ENCODE measurements at regions not wholly inside any gene's neighbourhood (a gene's known extent, or its start where the extent isn't known, plus 50 kb on each side); places are given as distances from the start of the nearest gene placed in this dataset.

DNA sequence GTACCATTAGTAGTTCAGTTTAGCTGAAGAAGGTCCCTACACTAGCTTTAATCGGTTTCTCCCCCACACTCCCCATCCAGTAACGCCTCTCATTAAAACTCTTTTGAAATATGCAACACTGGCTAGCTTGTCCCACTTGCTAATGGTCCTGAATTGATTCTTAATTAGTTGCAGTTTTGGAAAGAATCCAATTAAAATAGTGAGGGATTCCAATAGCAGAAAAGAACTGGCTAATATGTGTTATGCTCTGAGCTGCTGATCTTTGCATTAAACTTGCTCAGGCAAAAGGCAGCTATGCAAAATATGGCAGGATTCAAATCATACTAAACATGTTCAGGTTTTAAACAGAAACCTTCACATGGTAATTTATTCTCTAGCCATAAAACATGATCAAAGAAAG lies 252.5 kb upstream of the HNRNPA3 start:
- no peak for DNase-seq
- Histone ChIP-seq H3K4me3 (ENCODE audit: low read depth, low read length) (no peak overlapping the region), H3K4me1 (no peaks in the 10 kb centered on the region), H3K9me3 (no peaks in the 10 kb centered on the region; the same call in 1 of the 2 replicates), H3K27me3 (replicated peaks; ENCODE audit: control insufficient read depth, insufficient read depth, low read length) (no peaks in the 10 kb centered on the region), H3K36me3 (ENCODE audit: control insufficient read depth, insufficient read depth, low read length) (no peaks in the 10 kb centered on the region)
- H3K9me3 Mint-ChIP-seq (ENCODE audit: unreplicated experiment) = no peaks in the 10 kb centered on the region
- H3K27ac Mint-ChIP-seq (ENCODE audit: unreplicated experiment) = no peak overlapping the region
- ChIA-PET CTCF (no interaction called here), POLR2A (no interaction called here)
- no peak overlapping the region for H3K4me3 Mint-ChIP-seq (ENCODE audit: unreplicated experiment)
- no peaks in the 10 kb centered on the region for H3K36me3 Mint-ChIP-seq (ENCODE audit: insufficient read depth, unreplicated experiment)
- TF ChIP-seq, protein P1, sequence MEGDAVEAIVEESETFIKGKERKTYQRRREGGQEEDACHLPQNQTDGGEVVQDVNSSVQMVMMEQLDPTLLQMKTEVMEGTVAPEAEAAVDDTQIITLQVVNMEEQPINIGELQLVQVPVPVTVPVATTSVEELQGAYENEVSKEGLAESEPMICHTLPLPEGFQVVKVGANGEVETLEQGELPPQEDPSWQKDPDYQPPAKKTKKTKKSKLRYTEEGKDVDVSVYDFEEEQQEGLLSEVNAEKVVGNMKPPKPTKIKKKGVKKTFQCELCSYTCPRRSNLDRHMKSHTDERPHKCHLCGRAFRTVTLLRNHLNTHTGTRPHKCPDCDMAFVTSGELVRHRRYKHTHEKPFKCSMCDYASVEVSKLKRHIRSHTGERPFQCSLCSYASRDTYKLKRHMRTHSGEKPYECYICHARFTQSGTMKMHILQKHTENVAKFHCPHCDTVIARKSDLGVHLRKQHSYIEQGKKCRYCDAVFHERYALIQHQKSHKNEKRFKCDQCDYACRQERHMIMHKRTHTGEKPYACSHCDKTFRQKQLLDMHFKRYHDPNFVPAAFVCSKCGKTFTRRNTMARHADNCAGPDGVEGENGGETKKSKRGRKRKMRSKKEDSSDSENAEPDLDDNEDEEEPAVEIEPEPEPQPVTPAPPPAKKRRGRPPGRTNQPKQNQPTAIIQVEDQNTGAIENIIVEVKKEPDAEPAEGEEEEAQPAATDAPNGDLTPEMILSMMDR (IDR thresholded peaks at IDR 0.05; ENCODE audit: insufficient read depth in 1 of 2, low read depth in 1 of 2, low read length in 1 of 2, severe bottlenecking in 1 of 2, unreplicated experiment in 1 of 2) = no peak
- H3K4me1 Mint-ChIP-seq (ENCODE audit: low read depth, unreplicated experiment) = no peaks in the 10 kb centered on the region
- peaks cover 20% of the 10 kb centered on the region for H3K27me3 Mint-ChIP-seq (ENCODE audit: insufficient read depth, unreplicated experiment)
- BruUV-seq (replicated peaks) = no TSS peak
- intact Hi-C loops (cut with micrococcal nuclease; ENCODE audit: unreplicated experiment) = no loop called here

DNA sequence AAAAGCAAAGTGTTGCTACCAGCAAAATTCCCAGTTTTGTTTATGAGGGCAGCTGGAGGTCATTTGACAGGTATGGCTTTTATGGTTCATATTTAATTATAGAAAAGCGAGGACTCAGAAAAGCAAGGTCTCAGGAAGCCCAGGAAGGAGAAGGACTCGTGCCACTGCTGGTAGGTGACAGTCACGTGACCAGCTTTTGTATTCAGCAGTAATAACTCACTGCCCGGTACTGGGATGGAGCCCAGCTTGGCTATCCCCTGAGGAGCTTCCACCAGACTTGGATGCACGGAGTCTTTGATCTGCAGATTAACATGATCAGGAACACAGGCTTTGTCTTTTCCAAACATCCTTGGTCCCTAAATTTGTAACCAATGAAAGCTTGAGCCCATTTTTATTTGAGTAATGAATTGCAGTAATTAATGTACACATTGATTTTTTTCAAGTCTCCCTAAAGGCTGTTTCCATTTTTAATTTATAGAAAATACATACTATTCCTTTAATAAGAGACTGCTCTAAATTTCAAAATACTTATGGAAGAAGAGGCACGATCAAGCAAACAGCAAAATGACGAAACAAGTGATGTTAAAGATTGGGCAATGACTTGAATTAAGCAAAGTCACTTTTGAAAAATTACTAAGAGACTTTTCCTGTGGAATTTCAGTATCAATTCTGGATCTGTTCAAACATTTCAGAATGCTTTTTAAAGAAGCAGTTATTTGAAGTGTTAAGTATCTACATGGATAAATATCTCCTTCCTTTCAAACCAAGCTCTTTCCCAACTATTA lies 251.7 kb upstream of the HNRNPA3 start:
- peaks cover 25% of the 10 kb centered on the region for H3K27me3 Mint-ChIP-seq (ENCODE audit: insufficient read depth, unreplicated experiment)
- Histone ChIP-seq H3K36me3 (ENCODE audit: control insufficient read depth, insufficient read depth, low read length) (no peaks in the 10 kb centered on the region), H3K4me1 (no peaks in the 10 kb centered on the region), H3K9me3 (no peaks in the 10 kb centered on the region; the same call in 1 of the 2 replicates), H3K4me3 (ENCODE audit: low read depth, low read length) (no peak overlapping the region), H3K27me3 (replicated peaks; ENCODE audit: control insufficient read depth, insufficient read depth, low read length) (no peaks in the 10 kb centered on the region)
- POLR2A ChIA-PET = no interaction called here
- H3K9me3 Mint-ChIP-seq (ENCODE audit: unreplicated experiment) = no peaks in the 10 kb centered on the region
- CTCF ChIA-PET = no interaction called here
- H3K4me1 Mint-ChIP-seq (ENCODE audit: low read depth, unreplicated experiment) = no peaks in the 10 kb centered on the region
- TF ChIP-seq, protein P1 (IDR thresholded peaks at IDR 0.05; ENCODE audit: insufficient read depth in 1 of 2, low read depth in 1 of 2, low read length in 1 of 2, severe bottlenecking in 1 of 2, unreplicated experiment in 1 of 2) = no peak
- no TSS peak for BruUV-seq (replicated peaks)
- no peak overlapping the region for H3K4me3 Mint-ChIP-seq (ENCODE audit: unreplicated experiment)
- DNase-seq = no peak
- H3K36me3 Mint-ChIP-seq (ENCODE audit: insufficient read depth, unreplicated experiment) = no peaks in the 10 kb centered on the region
- H3K27ac Mint-ChIP-seq (ENCODE audit: unreplicated experiment) = no peak overlapping the region
- intact Hi-C loops (cut with micrococcal nuclease; ENCODE audit: unreplicated experiment) = no loop called here

DNA sequence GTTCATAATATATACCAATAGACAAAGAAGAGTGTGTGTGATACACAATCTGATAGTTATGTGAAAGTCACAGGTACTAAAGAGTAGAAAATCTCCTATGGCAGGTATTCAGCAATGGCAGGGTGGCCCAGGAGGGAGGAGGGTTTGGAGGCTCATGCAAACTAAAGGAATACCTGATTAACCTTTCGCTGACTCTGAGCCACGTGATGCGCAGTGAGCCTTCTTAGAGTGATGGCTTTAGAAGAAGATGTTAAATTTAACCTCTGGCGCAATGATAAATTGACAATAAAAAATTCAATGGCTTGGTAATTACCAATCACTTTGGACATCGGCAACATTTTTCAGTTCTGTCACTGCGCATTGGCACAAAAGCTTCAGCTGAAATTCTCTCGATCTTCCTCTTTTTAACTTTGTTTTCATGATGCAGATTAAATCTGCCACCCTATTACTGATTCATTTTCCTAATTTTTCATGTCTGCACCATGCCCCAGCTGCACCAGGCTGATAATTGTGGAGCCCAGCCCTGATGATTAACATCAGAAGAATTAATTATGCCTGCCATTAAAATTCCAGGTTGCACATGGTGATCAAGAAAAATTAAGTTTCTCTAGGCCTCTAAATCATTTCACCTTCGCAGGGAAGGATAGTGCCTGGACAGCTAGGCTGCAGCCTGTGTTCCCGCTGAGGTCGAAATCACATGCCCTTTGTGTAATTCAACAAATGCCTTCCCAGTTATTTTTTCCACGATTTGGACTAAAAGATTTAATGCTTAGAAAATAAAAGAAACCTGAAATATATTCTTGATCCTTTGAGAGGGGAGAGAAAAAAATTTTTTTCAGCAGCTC lies 250.6 kb upstream of the HNRNPA3 start:
- intact Hi-C loops (cut with micrococcal nuclease; ENCODE audit: unreplicated experiment) = no loop called here
- H3K4me1 ChIP-seq = no peaks in the 10 kb centered on the region
- DNase-seq = no peak
- H3K27me3 Mint-ChIP-seq (ENCODE audit: insufficient read depth, unreplicated experiment) = peaks cover 25% of the 10 kb centered on the region
- CTCF ChIA-PET = no interaction called here
- no peak overlapping the region for H3K4me3 ChIP-seq (ENCODE audit: low read depth, low read length)
- H3K27ac Mint-ChIP-seq (ENCODE audit: unreplicated experiment) = no peak overlapping the region
- POLR2A ChIA-PET = no interaction called here
- no peaks in the 10 kb centered on the region for H3K9me3 Mint-ChIP-seq (ENCODE audit: unreplicated experiment)
- H3K9me3 ChIP-seq = no peaks in the 10 kb centered on the region; the same call in 1 of the 2 replicates
- BruUV-seq (replicated peaks) = no TSS peak
- H3K36me3 ChIP-seq (ENCODE audit: control insufficient read depth, insufficient read depth, low read length) = no peaks in the 10 kb centered on the region
- TF ChIP-seq, protein P1 (IDR thresholded peaks at IDR 0.05; ENCODE audit: insufficient read depth in 1 of 2, low read depth in 1 of 2, low read length in 1 of 2, severe bottlenecking in 1 of 2, unreplicated experiment in 1 of 2) = no peak
- no peaks in the 10 kb centered on the region for H3K36me3 Mint-ChIP-seq (ENCODE audit: insufficient read depth, unreplicated experiment)
- H3K4me1 Mint-ChIP-seq (ENCODE audit: low read depth, unreplicated experiment) = no peaks in the 10 kb centered on the region
- no peak overlapping the region for H3K4me3 Mint-ChIP-seq (ENCODE audit: unreplicated experiment)
- no peaks in the 10 kb centered on the region for H3K27me3 ChIP-seq (replicated peaks; ENCODE audit: control insufficient read depth, insufficient read depth, low read length)

Measured in Caco-2 (cell line).